ENCODE measurements at regions not wholly inside any gene's neighbourhood (a gene's known extent, or its start where the extent isn't known, plus 50 kb on each side); places are given as distances from the start of the nearest gene placed in this dataset.

- DNase-seq (ENCODE audit: low spot score): no peak
Observed at GRCh38 chr10:131799429-131799828, 101.4 kb upstream of the PPP2R2D start.

- no peak for DNase-seq (ENCODE audit: low spot score)
Observed at GRCh38 chr10:131802156-131802915, 98.5 kb upstream of the PPP2R2D start.

GRCh38 chr10:131802996-131803395 lies 97.8 kb upstream of the PPP2R2D start:
- no peak for DNase-seq (ENCODE audit: low spot score)

- DNase-seq (ENCODE audit: low spot score): no peak
Observed at GRCh38 chr10:131803860-131804425, 96.9 kb upstream of the PPP2R2D start.

GRCh38 chr10:131804551-131805295 lies 96.1 kb upstream of the PPP2R2D start:
- DNase-seq (ENCODE audit: low spot score): no peak

- DNase-seq (ENCODE audit: low spot score): no peak
Observed at GRCh38 chr10:131805696-131806095, 95.1 kb upstream of the PPP2R2D start.

GRCh38 chr10:131806146-131806545 lies 94.7 kb upstream of the PPP2R2D start:
- no peak for DNase-seq (ENCODE audit: low spot score)

GRCh38 chr10:131806646-131807317 lies 94.0 kb upstream of the PPP2R2D start:
- no peak for DNase-seq (ENCODE audit: low spot score)

GRCh38 chr10:131808370-131808930 lies 92.4 kb upstream of the PPP2R2D start:
- no peak for DNase-seq (ENCODE audit: low spot score)

- no peak for DNase-seq (ENCODE audit: low spot score)
Observed at GRCh38 chr10:131810036-131810804, 90.6 kb upstream of the PPP2R2D start.

- no peak for DNase-seq (ENCODE audit: low spot score)
Observed at GRCh38 chr10:131810805-131811629, 89.8 kb upstream of the PPP2R2D start.

GRCh38 chr10:131811630-131812403 lies 89.0 kb upstream of the PPP2R2D start:
- no peak for DNase-seq (ENCODE audit: low spot score)

- no peak for DNase-seq (ENCODE audit: low spot score)
Observed at GRCh38 chr10:131812736-131813604, 87.8 kb upstream of the PPP2R2D start.

- DNase-seq (ENCODE audit: low spot score): no peak
Observed at GRCh38 chr10:131814567-131815265, 86.1 kb upstream of the PPP2R2D start.

GRCh38 chr10:131815266-131816156 lies 85.3 kb upstream of the PPP2R2D start:
- no peak for DNase-seq (ENCODE audit: low spot score)

- no peak for DNase-seq (ENCODE audit: low spot score)
Observed at GRCh38 chr10:131816157-131816775, 84.5 kb upstream of the PPP2R2D start.
